HCT116 (cell line): ENCODE measurements at regions not wholly inside any gene's neighbourhood (a gene's known extent, or its start where the extent isn't known, plus 50 kb on each side); places are given as distances from the start of the nearest gene placed in this dataset.

Experiments
- CEBPB ChIP-seq: IDR thresholded peaks from 2 replicates; pipeline ENCODE4 v1.6.1; 2012; ENCODE audit warnings: low read depth
- CTCF ChIP-seq, 3 experiments: fragments of 200-600 bp in 1 of 3; sonication (generic) in 1 of 3; IDR thresholded peaks in 2 of 3; conservative IDR thresholded peaks in 1 of 3; 2 replicates each; pipeline ENCODE4 v1.5.1; 2012 to 2017; ENCODE audit warnings: low read depth in 2 of 3, low read length in 2 of 3, antibody characterized with exemption in 1 of 3, borderline replicate concordance in 1 of 3, control low read depth in 1 of 3, mild to moderate bottlenecking in 1 of 3, mixed read lengths in 1 of 3, mixed run types in 1 of 3, moderate library complexity in 1 of 3; ENCODE audit not compliant: insufficient read depth in 1 of 3
- EGR1 ChIP-seq: IDR thresholded peaks from 2 replicates; pipeline ENCODE4 v1.6.1; 2012; ENCODE audit warnings: low read depth
- EZH2 ChIP-seq: fragments of 200-600 bp; sonication (generic); IDR thresholded peaks from 2 replicates; pipeline ENCODE4 v1.6.1; 2017; ENCODE audit warnings: antibody characterized with exemption, mixed run types
- EZH2phosphoT487 ChIP-seq: fragments of 200-600 bp; IDR thresholded peaks from 2 replicates; pipeline ENCODE4 v1.6.1; 2018; ENCODE audit warnings: antibody characterized with exemption, borderline replicate concordance
- MAX ChIP-seq: IDR thresholded peaks from 2 replicates; pipeline ENCODE4 v1.6.1; 2012
- POLR2A ChIP-seq: IDR thresholded peaks from 2 replicates; pipeline ENCODE4 v1.7.0; 2011; ENCODE audit warnings: borderline replicate concordance; ENCODE audit not compliant: insufficient read depth, insufficient read length; ENCODE audit errors: extremely low read depth
- POLR2AphosphoS5 ChIP-seq: IDR thresholded peaks from 2 replicates; pipeline ENCODE4 v1.6.1; 2011; ENCODE audit warnings: mild to moderate bottlenecking, low read depth, low read length, moderate library complexity
- RAD21 ChIP-seq: IDR thresholded peaks from 2 replicates; pipeline ENCODE4 v1.6.1; 2012; ENCODE audit warnings: low read depth, mild to moderate bottlenecking
- REST ChIP-seq: IDR thresholded peaks from 2 replicates; pipeline ENCODE4 v1.6.1; 2012; ENCODE audit warnings: low read depth
- SIN3A ChIP-seq: IDR thresholded peaks from 2 replicates; pipeline ENCODE4 v1.6.1; 2012; ENCODE audit warnings: low read depth
- ZBTB33 ChIP-seq: IDR thresholded peaks from 2 replicates; pipeline ENCODE4 v1.6.1; 2011; ENCODE audit warnings: mild to moderate bottlenecking, low read length, moderate library complexity; ENCODE audit not compliant: insufficient replicate concordance; ENCODE audit errors: extremely low read depth

- no peak for TF ChIP-seq EZH2phosphoT487
- no peak for TF ChIP-seq ZBTB33
- TF ChIP-seq CTCF (IDR thresholded peaks at IDR 0.05 in 2 of 3, conservative IDR thresholded peaks at IDR 0.05 in 1 of 3; ENCODE audit: borderline replicate concordance in 1 of 3, insufficient read depth in 1 of 3, low read depth in 2 of 3, low read length in 2 of 3), result no peak
- no peak for TF ChIP-seq POLR2A
- TF ChIP-seq EGR1, result no peak
- no peak for TF ChIP-seq EZH2
- TF ChIP-seq CEBPB, result no peak
- TF ChIP-seq POLR2AphosphoS5, result no peak
- no peak for TF ChIP-seq RAD21
- TF ChIP-seq MAX, result no peak
- no peak for TF ChIP-seq SIN3A
- TF ChIP-seq REST, result no peak
These were observed 58.7 kb upstream of the PRMT8 start for GRCh38 chr12:3432176-3432742.
